Testis (tissue), 2 donors: ENCODE measurements at regions not wholly inside any gene's neighbourhood (a gene's known extent, or its start where the extent isn't known, plus 50 kb on each side); places are given as distances from the start of the nearest gene placed in this dataset.

Experiments used
- DNase-seq: peaks from one replicate; pipeline ENCODE4 v3.0.0-alpha.2; 2019
- H3K27ac ChIP-seq, 2 donors: fragments of 200-600 bp; sonication (generic); one replicate each; pipeline ENCODE4 v1.5.1; 2019
- H3K27me3 ChIP-seq: fragments of 200-600 bp; sonication (generic); one replicate; pipeline ENCODE4 v1.5.1; 2019
- H3K36me3 ChIP-seq: fragments of 200-600 bp; sonication (generic); one replicate; pipeline ENCODE4 v1.5.1; 2017; ENCODE audit warnings: low read depth; ENCODE audit errors: missing control alignments
- H3K4me1 ChIP-seq: fragments of 200-600 bp; sonication (generic); one replicate; pipeline ENCODE4 v1.5.1; 2019
- H3K4me3 ChIP-seq, 2 donors: fragments of 200-600 bp; sonication (generic); one replicate each; pipeline ENCODE4 v1.5.1; 2017 to 2019
- H3K9me3 ChIP-seq: fragments of 200-600 bp; sonication (generic); one replicate; pipeline ENCODE4 v1.5.1; 2017
- CTCF ChIP-seq, 3 experiments: fragments of 450-650 bp in 2 of 3; fragments of 200-600 bp in 1 of 3; sonication (generic) in 1 of 3; IDR thresholded peaks; one replicate each; pipeline ENCODE4 v1.5.1; 2016 to 2019; ENCODE audit warnings: antibody characterized with exemption in 3 of 3, mild to moderate bottlenecking in 2 of 3, moderate library complexity in 1 of 3
- POLR2A ChIP-seq: fragments of 450-650 bp; IDR thresholded peaks from one replicate; pipeline ENCODE4 v1.6.1; 2017; ENCODE audit warnings: antibody characterized with exemption, mild to moderate bottlenecking, moderate library complexity
- WGBS, 2 donors: methylation state at CpG; one replicate each; pipeline ENCODE4 v1.1.5; 2018; 5-methylcytosine and 5-hydroxymethylcytosine counted together
- intact Hi-C: fragments of 100-400 bp; cut with DNase I; formaldehyde crosslinking; loops from one replicate; pipeline ENCODE4 v1.15.1; 2023; ENCODE audit warnings: low total_unique reads

- Histone ChIP-seq H3K27me3 (no peaks in the 10 kb centered on the region), H3K4me1 (peaks cover 8% of the 10 kb centered on the region), H3K36me3 (no peaks in the 10 kb centered on the region), H3K27ac (no peak overlapping the region), H3K9me3 (no peaks in the 10 kb centered on the region), H3K4me3 (no peak overlapping the region)
- intact Hi-C loops, result no loop called here
- 92 to 97% methylated on average over 3 of the region's 3 CpGs for WGBS, 2 donors
- no peak for DNase-seq
- TF ChIP-seq CTCF (IDR thresholded peaks at IDR 0.05), result no peak
Measured at GRCh38 chr1:229993894-229994293, 73.1 kb upstream of the GALNT2 start.

GRCh38 chr1:229999004-229999670 lies 67.9 kb upstream of the GALNT2 start:
- WGBS, 2 donors, result 47 to 56% methylated on average over 12 of the region's 12 CpGs

GRCh38 chr1:230000493-230001184 lies 66.4 kb upstream of the GALNT2 start:
- intact Hi-C loops, result no loop called here
- 81 to 86% methylated on average over 6 of the region's 6 CpGs for WGBS, 2 donors
- TF ChIP-seq POLR2A (no peak), CTCF (IDR thresholded peaks at IDR 0.05) (no peak)
- no peaks in the 10 kb centered on the region for H3K27me3 ChIP-seq
- H3K36me3 ChIP-seq, result no peaks in the 10 kb centered on the region
- no peaks in the 10 kb centered on the region for H3K9me3 ChIP-seq
- no peak for DNase-seq
- peaks cover 13% of the 10 kb centered on the region for H3K4me1 ChIP-seq
- H3K4me3 ChIP-seq, result no peak overlapping the region
- no peak overlapping the region for H3K27ac ChIP-seq

More at GRCh38 chr1:229999004-229999670, 67.9 kb upstream of the GALNT2 start:
- H3K4me1 ChIP-seq, result peaks cover 10% of the 10 kb centered on the region
- TF ChIP-seq POLR2A (no peak), CTCF (IDR thresholded peaks at IDR 0.05) (no peak)
- H3K9me3 ChIP-seq, result no peaks in the 10 kb centered on the region
- peak; percentile 37 for DNase-seq
- H3K27me3 ChIP-seq, result no peaks in the 10 kb centered on the region
- intact Hi-C loops, result no loop called here
- H3K4me3 ChIP-seq, result no peak overlapping the region
- no peaks in the 10 kb centered on the region for H3K36me3 ChIP-seq
- H3K27ac ChIP-seq, result peak overlapping the region; percentile 16 to 59

- DNase-seq, result peak; percentile 65
- Histone ChIP-seq H3K9me3 (no peaks in the 10 kb centered on the region), H3K27ac (peak overlapping the region in 1 of 2 donors; percentile 47), H3K4me1 (peaks cover 13% of the 10 kb centered on the region), H3K4me3 (no peak overlapping the region), H3K36me3 (no peaks in the 10 kb centered on the region), H3K27me3 (no peaks in the 10 kb centered on the region)
- 36 to 65% methylated on average over 4 to 5 of the region's 5 CpGs for WGBS, 2 donors
- intact Hi-C loops, result no loop called here
- no peak for TF ChIP-seq CTCF (IDR thresholded peaks at IDR 0.05)
- no peak for TF ChIP-seq POLR2A
Measured at GRCh38 chr1:230002164-230002803, 64.8 kb upstream of the GALNT2 start.
